ENCODE measurements at regions not wholly inside any gene's neighbourhood (a gene's known extent, or its start where the extent isn't known, plus 50 kb on each side); places are given as distances from the start of the nearest gene placed in this dataset.

DNA sequence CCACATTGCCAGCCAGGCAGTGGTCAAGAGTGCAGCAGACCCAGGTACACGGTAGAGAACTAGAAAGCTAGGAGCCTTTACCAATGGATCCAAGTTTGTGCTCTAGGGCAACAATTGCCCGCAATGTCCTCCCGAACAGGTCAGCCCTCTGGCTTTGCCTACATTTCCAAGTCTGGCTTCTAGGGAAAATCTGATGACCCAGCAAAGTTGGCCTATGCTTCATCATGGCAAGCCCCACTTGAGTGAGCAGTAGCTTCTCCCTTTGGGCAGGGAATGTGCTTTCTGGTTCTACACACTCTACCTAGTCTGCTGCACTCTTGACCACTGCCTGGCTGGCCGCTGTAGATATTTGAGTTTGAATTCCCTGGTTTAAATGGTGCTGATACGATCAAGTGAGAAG lies 361.6 kb upstream of the NR2F2 start:
- BruUV-seq (replicated peaks) = no TSS peak
- Histone ChIP-seq H3K27me3 (replicated peaks; ENCODE audit: insufficient read depth, low read depth, low read length, poor library complexity) (no peaks in the 10 kb centered on the region), H3K4me1 (ENCODE audit: insufficient read depth, low read length, poor library complexity, severe bottlenecking) (no peaks in the 10 kb centered on the region), H3K27ac (ENCODE audit: low read depth, low read length, poor library complexity, severe bottlenecking) (no peak overlapping the region), H3K36me3 (ENCODE audit: insufficient read depth, low read length, poor library complexity, severe bottlenecking) (no peaks in the 10 kb centered on the region), H3K9me3 (ENCODE audit: low read depth, low read length, poor library complexity, severe bottlenecking) (no peaks in the 10 kb centered on the region), H3K4me3 (ENCODE audit: low read depth, low read length, poor library complexity, severe bottlenecking) (no peak overlapping the region)
- ChIA-PET POLR2A (ENCODE audit: low non-redundant PET) (no interaction called here), CTCF (no interaction called here)
- no peak for TF ChIP-seq EZH2 (IDR thresholded peaks at IDR 0.05; ENCODE audit: borderline replicate concordance, low read depth, low read length, poor library complexity, severe bottlenecking)
- TF ChIP-seq, protein P1, sequence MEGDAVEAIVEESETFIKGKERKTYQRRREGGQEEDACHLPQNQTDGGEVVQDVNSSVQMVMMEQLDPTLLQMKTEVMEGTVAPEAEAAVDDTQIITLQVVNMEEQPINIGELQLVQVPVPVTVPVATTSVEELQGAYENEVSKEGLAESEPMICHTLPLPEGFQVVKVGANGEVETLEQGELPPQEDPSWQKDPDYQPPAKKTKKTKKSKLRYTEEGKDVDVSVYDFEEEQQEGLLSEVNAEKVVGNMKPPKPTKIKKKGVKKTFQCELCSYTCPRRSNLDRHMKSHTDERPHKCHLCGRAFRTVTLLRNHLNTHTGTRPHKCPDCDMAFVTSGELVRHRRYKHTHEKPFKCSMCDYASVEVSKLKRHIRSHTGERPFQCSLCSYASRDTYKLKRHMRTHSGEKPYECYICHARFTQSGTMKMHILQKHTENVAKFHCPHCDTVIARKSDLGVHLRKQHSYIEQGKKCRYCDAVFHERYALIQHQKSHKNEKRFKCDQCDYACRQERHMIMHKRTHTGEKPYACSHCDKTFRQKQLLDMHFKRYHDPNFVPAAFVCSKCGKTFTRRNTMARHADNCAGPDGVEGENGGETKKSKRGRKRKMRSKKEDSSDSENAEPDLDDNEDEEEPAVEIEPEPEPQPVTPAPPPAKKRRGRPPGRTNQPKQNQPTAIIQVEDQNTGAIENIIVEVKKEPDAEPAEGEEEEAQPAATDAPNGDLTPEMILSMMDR (conservative IDR thresholded peaks at IDR 0.05; ENCODE audit: low read depth, low read length) = no peak
- intact Hi-C loops (cut with micrococcal nuclease; ENCODE audit: unreplicated experiment) = no loop called here
- no peak for DNase-seq (ENCODE audit: low spot score)

DNA sequence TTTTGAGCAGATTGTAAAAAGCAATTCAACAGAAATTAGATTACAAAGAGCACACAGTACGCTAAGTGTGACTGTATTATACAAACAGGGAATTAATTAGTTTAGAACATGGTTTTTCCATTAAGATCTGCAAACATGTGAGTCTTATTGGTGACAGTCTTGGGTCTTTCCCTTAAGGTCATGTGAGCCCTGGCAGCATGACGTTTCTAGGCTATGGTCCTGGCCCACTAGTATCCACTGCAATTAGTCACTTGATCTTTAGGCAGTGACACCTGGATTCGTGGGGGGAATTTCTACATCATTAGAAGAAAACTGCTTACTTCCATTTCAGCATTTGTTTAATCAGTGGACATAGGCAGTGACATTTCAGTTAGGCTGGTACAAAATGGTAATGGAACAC lies 360.2 kb upstream of the NR2F2 start:
- H3K36me3 ChIP-seq (ENCODE audit: insufficient read depth, low read length, poor library complexity, severe bottlenecking) = no peaks in the 10 kb centered on the region
- no peak overlapping the region for H3K27ac ChIP-seq (ENCODE audit: low read depth, low read length, poor library complexity, severe bottlenecking)
- H3K4me1 ChIP-seq (ENCODE audit: insufficient read depth, low read length, poor library complexity, severe bottlenecking) = no peaks in the 10 kb centered on the region
- no peak for DNase-seq (ENCODE audit: low spot score)
- intact Hi-C loops (cut with micrococcal nuclease; ENCODE audit: unreplicated experiment) = loop anchor here (10.0 kb wide), 1 partner anchor 64 kb away; no protein-coding TSS in a partner anchor
- BruUV-seq (replicated peaks) = no TSS peak
- ChIA-PET POLR2A (ENCODE audit: low non-redundant PET) (no interaction called here), CTCF (no interaction called here)
- no peaks in the 10 kb centered on the region for H3K27me3 ChIP-seq (replicated peaks; ENCODE audit: insufficient read depth, low read depth, low read length, poor library complexity)
- TF ChIP-seq, protein P1 (conservative IDR thresholded peaks at IDR 0.05; ENCODE audit: low read depth, low read length) = no peak
- TF ChIP-seq EZH2 (IDR thresholded peaks at IDR 0.05; ENCODE audit: borderline replicate concordance, low read depth, low read length, poor library complexity, severe bottlenecking) = no peak
- no peak overlapping the region for H3K4me3 ChIP-seq (ENCODE audit: low read depth, low read length, poor library complexity, severe bottlenecking)
- no peaks in the 10 kb centered on the region for H3K9me3 ChIP-seq (ENCODE audit: low read depth, low read length, poor library complexity, severe bottlenecking)

GRCh38 chr15:95972041-95972553 lies 358.4 kb upstream of the NR2F2 start:
- no peak overlapping the region for H3K4me3 ChIP-seq (ENCODE audit: low read depth, low read length, poor library complexity, severe bottlenecking)
- no peak for DNase-seq (ENCODE audit: low spot score)
- intact Hi-C loops (cut with micrococcal nuclease; ENCODE audit: unreplicated experiment) = loop anchor here (10.0 kb wide), 1 partner anchor 63 kb away; no protein-coding TSS in a partner anchor
- no peak for TF ChIP-seq EZH2 (IDR thresholded peaks at IDR 0.05; ENCODE audit: borderline replicate concordance, low read depth, low read length, poor library complexity, severe bottlenecking)
- TF ChIP-seq, protein P1 (conservative IDR thresholded peaks at IDR 0.05; ENCODE audit: low read depth, low read length) = no peak
- no TSS peak for BruUV-seq (replicated peaks)
- H3K36me3 ChIP-seq (ENCODE audit: insufficient read depth, low read length, poor library complexity, severe bottlenecking) = no peaks in the 10 kb centered on the region
- H3K4me1 ChIP-seq (ENCODE audit: insufficient read depth, low read length, poor library complexity, severe bottlenecking) = no peaks in the 10 kb centered on the region
- no peak overlapping the region for H3K27ac ChIP-seq (ENCODE audit: low read depth, low read length, poor library complexity, severe bottlenecking)
- CTCF ChIA-PET = no interaction called here
- H3K9me3 ChIP-seq (ENCODE audit: low read depth, low read length, poor library complexity, severe bottlenecking) = no peaks in the 10 kb centered on the region
- H3K27me3 ChIP-seq (replicated peaks; ENCODE audit: insufficient read depth, low read depth, low read length, poor library complexity) = no peaks in the 10 kb centered on the region
- POLR2A ChIA-PET (ENCODE audit: low non-redundant PET) = no interaction called here
